GM08714 (cell line): ENCODE measurements at regions not wholly inside any gene's neighbourhood (a gene's known extent, or its start where the extent isn't known, plus 50 kb on each side); places are given as distances from the start of the nearest gene placed in this dataset.

Experiments used
- H3K4me3 ChIP-seq: fragments of 200-500 bp; sonication (Bioruptor generic); 2 replicates; pipeline ENCODE4 v1.5.1; 2014; ENCODE audit warnings: mild to moderate bottlenecking, low read length, inconsistent platforms
- ZNF274 ChIP-seq: IDR thresholded peaks from 2 replicates; pipeline ENCODE4 v1.6.1; 2012; ENCODE audit warnings: mild to moderate bottlenecking, low read depth, low read length

- H3K4me3 ChIP-seq, result no peak overlapping the region
- TF ChIP-seq ZNF274, result no peak
Observed at GRCh38 chr2:40507432-40507831, 55.5 kb upstream of the SLC8A1 start.

GRCh38 chr2:40510304-40510703, 58.4 kb upstream of the SLC8A1 start:
- H3K4me3 ChIP-seq, result no peak overlapping the region
- no peak for TF ChIP-seq ZNF274

DNA sequence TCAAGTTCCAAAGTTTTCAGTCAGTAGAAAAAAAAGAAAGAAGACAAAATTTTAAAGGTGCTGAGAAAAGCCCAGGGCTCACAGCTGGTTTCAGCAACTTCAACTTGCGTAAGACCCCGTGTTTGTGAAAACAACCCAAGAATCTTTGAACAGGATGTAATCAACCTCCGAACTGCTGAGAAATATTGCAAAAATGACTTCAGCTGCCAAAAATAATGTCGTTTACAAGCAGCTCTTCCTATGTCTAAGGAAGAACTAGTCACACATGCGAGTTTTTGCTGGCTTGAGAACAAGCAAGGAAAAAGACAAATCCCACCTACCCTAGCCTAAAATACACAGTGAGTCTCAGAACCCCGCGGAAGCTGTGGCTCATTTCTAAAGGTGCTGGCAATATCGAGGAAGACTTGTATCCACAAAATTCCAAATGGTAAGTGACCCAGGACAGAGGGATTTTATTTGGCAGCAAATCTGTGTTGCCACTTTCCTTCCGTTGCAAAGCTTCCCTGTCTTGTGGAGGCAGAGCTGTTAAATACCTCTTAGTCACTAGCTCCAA, 59.8 kb upstream of the SLC8A1 start:
- TF ChIP-seq ZNF274, result no peak
- no peak overlapping the region for H3K4me3 ChIP-seq

DNA sequence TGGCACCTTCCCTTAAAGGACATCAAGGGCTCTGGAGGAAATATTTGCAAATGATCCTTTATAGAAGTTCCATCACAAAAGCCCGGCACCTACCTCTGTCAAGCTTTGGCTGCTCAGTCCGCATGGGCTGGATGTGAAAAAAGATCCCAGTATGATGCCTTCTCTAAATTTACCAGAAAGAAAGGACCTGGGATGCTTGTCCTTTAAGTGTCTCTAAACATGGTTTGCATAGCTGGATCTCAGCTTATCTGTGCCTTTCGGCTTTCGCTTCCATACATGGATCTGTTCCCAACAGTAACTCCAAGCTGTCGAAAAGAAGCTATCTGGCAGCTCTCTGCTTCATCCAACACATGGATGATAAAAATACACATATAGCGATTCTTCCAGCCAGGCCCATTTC, 60.4 kb upstream of the SLC8A1 start:
- no peak for TF ChIP-seq ZNF274
- H3K4me3 ChIP-seq, result no peak overlapping the region

- H3K4me3 ChIP-seq, result no peak overlapping the region
- no peak for TF ChIP-seq ZNF274
Observed at GRCh38 chr2:40513201-40513600, 61.3 kb upstream of the SLC8A1 start.

GRCh38 chr2:40516604-40517003, 64.7 kb upstream of the SLC8A1 start:
- TF ChIP-seq ZNF274, result no peak
- H3K4me3 ChIP-seq, result no peak overlapping the region

DNA sequence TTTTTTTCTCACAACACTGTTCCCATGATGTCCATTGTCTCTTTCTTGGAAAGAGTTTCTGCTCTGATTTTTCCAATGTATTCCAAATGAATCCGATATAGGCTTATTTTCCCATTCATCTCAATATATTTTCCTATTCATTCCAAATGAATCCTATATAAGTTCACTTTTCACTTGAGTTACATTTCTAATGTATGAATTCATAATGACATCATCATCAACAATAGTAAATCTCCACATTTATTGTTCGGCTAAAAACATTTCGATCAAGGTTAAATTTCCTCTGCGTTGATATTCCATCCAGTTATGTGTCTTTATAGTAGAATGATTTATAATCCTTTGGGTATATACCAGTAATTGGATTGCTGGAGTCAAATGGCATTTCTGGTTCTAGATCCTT, 76.7 kb upstream of the SLC8A1 start:
- no peak overlapping the region for H3K4me3 ChIP-seq
- TF ChIP-seq ZNF274, result no peak

GRCh38 chr2:40531359-40531758, 79.5 kb upstream of the SLC8A1 start:
- H3K4me3 ChIP-seq, result no peak overlapping the region
- no peak for TF ChIP-seq ZNF274

- H3K4me3 ChIP-seq, result no peak overlapping the region
- no peak for TF ChIP-seq ZNF274
Observed at GRCh38 chr2:40534528-40534927, 82.6 kb upstream of the SLC8A1 start.

- no peak for TF ChIP-seq ZNF274
- no peak overlapping the region for H3K4me3 ChIP-seq
Observed at GRCh38 chr2:40535972-40536371, 84.1 kb upstream of the SLC8A1 start.

DNA sequence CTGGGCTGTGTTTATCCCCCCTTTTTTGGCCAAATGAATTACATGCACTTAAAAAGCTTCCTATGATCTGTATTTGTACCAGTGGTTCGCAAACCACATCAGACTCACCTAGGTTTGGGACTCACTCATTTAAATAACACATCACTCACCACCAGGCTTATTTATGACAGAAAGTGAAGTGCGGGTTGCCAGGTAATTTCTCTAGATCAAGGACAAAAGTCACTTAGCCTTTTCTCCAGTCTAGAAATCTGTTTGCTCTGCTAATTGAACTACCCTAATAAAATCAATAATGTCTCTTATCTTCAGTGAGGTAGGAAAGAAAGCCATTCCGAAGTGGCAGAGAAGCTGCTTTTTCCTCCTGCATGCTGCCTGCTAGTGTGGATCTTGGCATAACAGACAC, 88.1 kb upstream of the SLC8A1 start:
- H3K4me3 ChIP-seq, result no peak overlapping the region
- no peak for TF ChIP-seq ZNF274

GRCh38 chr2:40543381-40543780, 91.5 kb upstream of the SLC8A1 start:
- TF ChIP-seq ZNF274, result no peak

GRCh38 chr2:40544072-40544471, 92.2 kb upstream of the SLC8A1 start:
- TF ChIP-seq ZNF274, result no peak
- no peak overlapping the region for H3K4me3 ChIP-seq

More at GRCh38 chr2:40543381-40543780, 91.5 kb upstream of the SLC8A1 start:
- H3K4me3 ChIP-seq, result no peak overlapping the region

DNA sequence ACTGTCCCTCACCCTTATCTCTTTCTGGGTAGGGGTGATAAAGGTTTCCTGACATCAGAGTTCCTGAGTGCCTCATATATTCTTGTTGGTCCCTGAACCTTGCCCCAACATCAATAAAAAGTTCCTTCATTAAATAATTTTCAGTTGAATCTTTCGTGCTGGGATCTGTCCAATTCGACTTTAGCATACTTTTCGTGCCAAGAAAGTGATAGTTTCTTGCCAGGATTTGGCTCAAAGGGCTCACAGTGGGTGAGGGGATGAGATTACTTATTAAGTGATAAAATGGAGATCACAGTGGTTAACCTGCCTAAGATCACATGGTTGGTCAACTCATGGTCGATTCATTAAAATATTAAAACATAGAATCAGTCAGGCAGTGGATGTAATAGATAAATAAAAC, 93.8 kb upstream of the SLC8A1 start:
- no peak for TF ChIP-seq ZNF274
- no peak overlapping the region for H3K4me3 ChIP-seq

DNA sequence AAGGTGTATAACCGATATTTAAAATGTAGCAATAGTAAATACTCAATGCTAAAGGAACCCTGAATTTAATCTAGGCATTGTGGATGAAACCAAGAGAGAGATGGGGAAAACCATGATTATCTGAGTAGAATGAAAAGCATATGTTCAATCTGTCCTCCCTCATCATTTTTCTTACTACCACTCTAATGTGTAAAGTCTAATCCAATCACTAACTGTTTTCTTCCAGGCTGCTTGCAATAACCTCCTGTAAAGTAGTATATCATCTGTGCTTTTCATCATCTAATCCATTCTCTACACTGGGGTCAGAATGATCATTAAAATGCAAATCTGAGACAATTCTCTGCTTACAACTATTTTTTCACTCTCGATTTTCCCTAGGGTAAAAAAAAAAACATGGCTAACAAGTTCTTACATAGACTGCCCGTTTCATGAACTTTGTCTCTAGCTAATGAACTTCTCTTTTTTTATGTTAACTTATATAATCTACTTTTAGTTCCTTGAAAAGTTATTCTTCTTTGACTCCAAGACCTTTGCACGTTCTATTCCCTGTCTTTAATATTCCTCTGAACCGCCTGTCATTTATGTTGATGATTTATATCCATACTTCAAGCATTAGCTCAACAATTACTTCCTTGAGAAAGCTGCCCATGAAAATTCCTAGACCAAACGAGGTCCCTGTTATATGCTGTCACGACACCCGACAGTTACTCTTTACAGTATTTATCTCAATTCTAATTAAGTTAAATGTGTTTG, 94.7 kb upstream of the SLC8A1 start:
- no peak for TF ChIP-seq ZNF274
- no peak overlapping the region for H3K4me3 ChIP-seq

DNA sequence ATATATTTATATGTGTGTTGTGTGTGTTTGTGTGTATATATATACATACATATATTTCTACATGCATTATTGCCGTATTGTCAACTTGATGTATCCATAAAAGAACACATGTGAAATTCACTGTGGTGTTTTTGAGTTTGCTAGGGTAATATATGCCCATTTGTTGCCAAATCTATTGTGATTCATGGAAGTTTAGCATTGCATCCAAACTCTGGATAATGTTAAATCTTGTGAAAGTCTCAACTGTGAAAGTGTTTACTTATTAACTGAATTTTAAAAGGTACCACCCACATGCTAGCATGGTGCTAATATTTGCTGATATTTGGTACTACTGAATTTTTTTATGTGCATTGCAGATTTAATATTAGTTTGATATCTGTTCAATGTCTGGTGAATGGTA, 96.6 kb upstream of the SLC8A1 start:
- no peak for TF ChIP-seq ZNF274
- no peak overlapping the region for H3K4me3 ChIP-seq
